Hepatocyte (in vitro differentiated cells): ENCODE measurements at regions not wholly inside any gene's neighbourhood (a gene's known extent, or its start where the extent isn't known, plus 50 kb on each side); places are given as distances from the start of the nearest gene placed in this dataset.

Experiments
- CTCF ChIP-seq: fragments of 200-600 bp; sonication (generic); IDR thresholded peaks from 2 replicates; pipeline ENCODE4 v1.5.1; 2016; ENCODE audit warnings: antibody characterized with exemption, mild to moderate bottlenecking; ENCODE audit not compliant: poor library complexity
- EZH2 ChIP-seq: fragments of 200-600 bp; sonication (generic); IDR thresholded peaks from 2 replicates; pipeline ENCODE4 v1.6.1; 2016; ENCODE audit warnings: antibody characterized with exemption, mild to moderate bottlenecking, borderline replicate concordance
- EZH2phosphoT487 ChIP-seq: fragments of 200-600 bp; sonication (generic); IDR thresholded peaks from one replicate; pipeline ENCODE4 v1.6.1; 2018; ENCODE audit warnings: antibody characterized with exemption, mild to moderate bottlenecking, low read depth, moderate library complexity; ENCODE audit not compliant: unreplicated experiment, severe bottlenecking

- TF ChIP-seq CTCF (no peak), EZH2phosphoT487 (no peak), EZH2 (no peak)
Measured at GRCh38 chr1:80529546-80529945, 1271.2 kb upstream of the ADGRL2 start.
